ENCODE measurements at regions not wholly inside any gene's neighbourhood (a gene's known extent, or its start where the extent isn't known, plus 50 kb on each side); places are given as distances from the start of the nearest gene placed in this dataset.

GRCh38 chr3:102176333-102177050 is 258.3 kb upstream of the ZPLD1 start:
- Histone ChIP-seq H3K27me3 (no peaks in the 10 kb centered on the region), H3K4me1 (peaks cover 3 to 44% (median 28%) of the 10 kb centered on the region in 9 donors), H3K4me3 (no peak overlapping the region), H3K36me3 (no peaks in the 10 kb centered on the region), H3K27ac (no peak overlapping the region), H3K9me3 (no peaks in the 10 kb centered on the region)
- DNase-seq = no peak
- ATAC-seq = no peak
- intact Hi-C loops (cut with DNase I) = no loop called here
- WGBS, 2 donors = 76 to 83% methylated on average over 5 of the region's 5 CpGs
- TF ChIP-seq CTCF (IDR thresholded peaks at IDR 0.05) = no peak

GRCh38 chr3:102177075-102177755 is 257.6 kb upstream of the ZPLD1 start:
- DNase-seq (no peak), ATAC-seq (no peak)
- no peaks in the 10 kb centered on the region for H3K27me3 ChIP-seq
- no peaks in the 10 kb centered on the region for H3K9me3 ChIP-seq
- H3K4me3 ChIP-seq = no peak overlapping the region
- peaks cover 3 to 51% (median 36%) of the 10 kb centered on the region in 9 donors for H3K4me1 ChIP-seq
- TF ChIP-seq CTCF (IDR thresholded peaks at IDR 0.05) = no peak
- 89% methylated on average over 11 of the region's 11 CpGs for WGBS, 2 donors
- H3K36me3 ChIP-seq = no peaks in the 10 kb centered on the region
- H3K27ac ChIP-seq = no peak overlapping the region
- intact Hi-C loops (cut with DNase I) = no loop called here

GRCh38 chr3:102178817-102179216 is 256.0 kb upstream of the ZPLD1 start:
- intact Hi-C loops (cut with DNase I) = no loop called here

More at GRCh38 chr3:102178817-102179216, 256.0 kb upstream of the ZPLD1 start:
- no peaks in the 10 kb centered on the region for H3K27me3 ChIP-seq
- no peak overlapping the region for H3K4me3 ChIP-seq
- no peak for TF ChIP-seq CTCF (IDR thresholded peaks at IDR 0.05)
- peaks cover 3 to 59% (median 40%) of the 10 kb centered on the region in 9 donors for H3K4me1 ChIP-seq
- ATAC-seq (no peak), DNase-seq (no peak)
- no peaks in the 10 kb centered on the region for H3K9me3 ChIP-seq
- peak overlapping the region in 7 of 10 donors; percentile 37 to 84 (median 70) for H3K27ac ChIP-seq
- no peaks in the 10 kb centered on the region for H3K36me3 ChIP-seq
